CMK (cell line): ENCODE measurements at regions not wholly inside any gene's neighbourhood (a gene's known extent, or its start where the extent isn't known, plus 50 kb on each side); places are given as distances from the start of the nearest gene placed in this dataset.

Experiments
- DNase-seq: peaks from one replicate; pipeline ENCODE4 v3.0.0-alpha.2; 2010; ENCODE audit warnings: low read depth

DNA sequence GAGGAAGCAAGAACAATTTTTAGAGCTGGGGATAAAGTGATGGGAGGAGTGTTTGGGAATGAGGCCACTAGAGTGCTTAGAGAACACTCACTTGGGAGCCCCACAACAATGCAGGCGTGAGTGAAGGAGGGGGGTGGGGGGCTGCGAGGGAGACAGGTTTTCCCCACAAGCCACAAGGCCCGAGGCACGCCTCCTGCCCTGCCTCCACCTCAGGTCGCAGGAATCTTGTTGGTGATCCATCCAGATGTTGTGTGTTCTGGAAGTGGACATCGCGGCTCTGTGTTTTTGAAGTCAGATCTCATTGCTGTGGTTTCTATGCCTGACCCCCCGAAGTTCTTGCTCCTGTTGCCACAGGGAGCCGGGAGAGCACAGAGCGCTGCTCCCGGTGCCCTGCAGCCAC, 178.0 kb upstream of the BMPER start:
- DNase-seq = no peak

DNA sequence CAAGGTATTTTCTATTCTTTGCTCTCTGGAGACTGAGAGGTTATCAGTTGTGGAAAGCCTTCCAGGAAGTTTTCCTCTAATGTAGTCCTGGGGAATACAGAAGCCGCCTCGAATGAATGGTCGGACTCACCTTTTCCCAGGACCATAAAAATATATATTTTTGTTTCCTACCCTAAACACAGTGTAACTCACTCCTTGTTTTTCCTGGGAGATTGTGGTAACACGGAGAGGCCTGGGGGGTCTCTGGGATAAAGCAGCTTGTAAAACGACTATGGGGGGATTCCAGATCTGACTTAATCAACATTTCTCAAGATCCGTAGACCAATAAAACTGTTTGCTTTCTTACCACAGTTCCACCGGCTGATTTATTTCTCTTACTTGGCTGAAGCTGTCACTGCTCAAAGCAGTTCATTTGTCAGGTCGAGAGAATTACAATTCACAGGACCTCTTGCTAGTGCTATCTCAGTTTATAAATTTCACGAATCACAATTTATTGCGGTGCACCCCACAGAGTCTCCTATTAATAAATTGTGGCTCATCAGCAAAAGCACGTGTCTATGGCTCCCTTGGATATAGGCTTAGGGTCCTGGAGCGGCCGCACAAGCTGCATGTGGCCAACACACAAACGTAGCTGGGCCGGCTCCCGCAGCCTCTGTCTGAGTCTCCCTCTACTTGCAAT, 176.3 kb upstream of the BMPER start:
- DNase-seq = no peak

DNA sequence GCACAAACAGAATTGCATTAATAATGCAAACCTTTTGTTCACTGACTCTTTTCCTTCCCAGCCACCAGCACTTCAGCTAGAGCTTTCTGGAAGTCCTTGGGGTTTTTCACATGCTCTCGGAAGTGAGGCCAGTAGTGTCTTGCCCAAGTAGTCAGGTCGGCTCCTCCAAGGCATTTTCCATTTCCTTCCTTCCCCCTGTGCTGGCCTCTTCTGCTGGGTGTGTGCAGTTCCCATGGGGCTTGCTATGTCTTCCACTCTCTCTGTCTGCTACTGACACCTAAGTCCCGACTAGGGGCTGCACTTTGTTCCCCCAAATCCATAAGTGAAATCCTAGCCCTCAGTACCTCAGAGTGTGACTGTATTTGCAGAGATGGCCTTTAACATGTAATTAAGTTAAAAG, 175.6 kb upstream of the BMPER start:
- no peak for DNase-seq

DNA sequence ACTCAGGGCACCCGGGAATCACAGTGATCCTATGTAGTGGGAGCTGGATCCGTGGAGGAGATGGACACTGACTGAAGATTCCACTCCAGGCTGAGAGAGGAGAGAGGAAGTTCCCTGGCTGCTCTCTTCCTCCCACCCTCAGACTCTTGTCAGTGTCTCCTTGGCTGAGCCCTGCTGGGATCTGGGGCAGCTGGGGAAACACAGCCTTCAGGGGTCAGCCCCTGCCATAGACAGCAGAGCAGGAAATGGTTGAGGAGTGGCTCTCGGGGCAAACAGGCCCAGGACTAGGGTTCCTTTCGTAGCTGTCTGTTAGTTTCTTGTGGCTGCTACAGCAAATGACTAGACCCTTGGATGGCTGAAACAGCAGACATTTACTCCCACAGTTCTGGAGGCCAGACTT, 174.4 kb upstream of the BMPER start:
- DNase-seq = no peak

GRCh38 chr7:33731912-33732311, 173.4 kb upstream of the BMPER start:
- no peak for DNase-seq

- DNase-seq = no peak
Measured at GRCh38 chr7:33732462-33732861, 172.9 kb upstream of the BMPER start.

GRCh38 chr7:33733870-33734650, 171.3 kb upstream of the BMPER start:
- DNase-seq = no peak

GRCh38 chr7:33735403-33735802, 169.9 kb upstream of the BMPER start:
- no peak for DNase-seq

DNA sequence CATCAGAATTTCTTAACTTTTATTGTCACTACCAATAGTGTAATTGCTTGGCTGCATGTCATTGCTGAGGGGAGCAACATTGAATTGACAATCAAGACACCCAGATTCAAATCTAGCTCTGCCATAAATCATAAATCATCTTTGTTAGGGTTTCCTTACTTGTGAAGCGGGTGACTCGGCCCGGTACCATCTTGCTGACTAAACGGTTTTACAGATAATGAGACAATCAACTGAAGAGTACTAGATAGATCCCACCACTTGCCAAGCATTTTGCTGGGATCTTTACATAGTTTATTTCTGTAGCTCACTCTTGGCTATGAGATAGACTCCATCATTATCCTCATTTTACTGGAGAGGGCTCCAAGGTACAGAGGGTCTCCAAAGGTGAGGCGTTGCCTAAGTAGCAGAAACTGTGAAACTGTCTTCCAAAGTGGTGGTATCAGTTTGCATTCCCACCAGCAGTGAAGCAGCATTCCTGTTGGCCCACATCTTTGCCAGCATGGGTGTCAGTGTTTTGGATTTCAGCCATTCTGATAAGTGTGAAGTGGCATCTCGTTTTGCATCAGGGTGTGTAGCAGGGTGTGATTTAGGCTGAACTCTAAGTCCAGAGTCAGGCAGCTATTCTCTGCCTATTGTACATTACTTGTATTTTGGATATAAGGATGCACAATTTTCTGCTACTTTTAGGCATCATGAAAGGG, 168.7 kb upstream of the BMPER start:
- DNase-seq = no peak

DNA sequence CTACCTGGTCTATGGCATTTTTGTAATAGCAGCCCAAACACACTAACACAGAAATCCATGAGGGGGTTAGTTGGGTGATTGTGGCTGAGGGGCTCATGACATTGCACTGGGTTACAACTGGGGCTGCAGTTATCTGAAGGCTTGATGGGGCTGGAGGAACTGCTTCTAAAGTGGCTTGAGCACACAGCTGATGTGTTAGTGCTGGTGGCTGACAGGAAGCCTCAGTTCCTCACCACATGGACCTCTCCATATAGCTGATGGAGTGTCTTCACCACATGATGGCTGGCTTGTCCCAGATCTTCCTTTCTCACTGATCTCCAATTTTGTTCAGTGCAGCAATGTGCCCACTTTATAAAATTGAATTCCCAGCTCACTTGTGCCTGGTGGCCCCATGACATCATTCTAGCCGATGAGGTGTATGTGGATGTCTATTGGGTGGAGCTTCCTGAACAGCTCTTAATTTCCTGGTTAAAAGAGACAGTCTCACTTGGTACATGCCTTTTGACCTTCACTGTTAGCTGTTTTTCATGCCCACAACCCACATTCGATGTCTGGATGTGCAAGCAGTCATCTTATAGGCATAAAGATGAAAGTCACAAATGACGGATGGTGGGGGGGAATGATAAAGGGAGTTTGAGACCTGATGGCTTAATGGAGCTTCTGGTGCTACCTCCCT, 166.9 kb upstream of the BMPER start:
- no peak for DNase-seq

DNA sequence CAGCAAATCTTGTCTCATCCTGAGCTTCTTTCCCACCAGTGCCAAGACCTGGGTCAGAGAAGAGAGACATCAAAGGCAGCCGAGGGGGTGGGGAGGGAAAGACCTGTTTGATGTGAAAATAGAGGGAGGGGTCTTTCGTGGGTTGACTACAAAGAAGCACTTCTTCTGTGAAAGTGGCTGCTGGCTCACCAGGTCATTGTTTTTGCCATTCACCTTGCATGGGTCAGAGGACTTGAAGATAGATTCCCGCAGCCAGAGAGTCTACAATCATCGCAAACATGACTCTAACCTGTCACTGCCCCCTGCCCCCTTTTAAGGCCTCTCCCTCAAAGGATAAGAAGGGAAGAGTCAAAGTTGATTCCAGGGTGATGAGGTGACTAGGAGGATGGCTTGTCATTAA, 166.1 kb upstream of the BMPER start:
- no peak for DNase-seq

GRCh38 chr7:33742521-33742920, 162.8 kb upstream of the BMPER start:
- DNase-seq = no peak

- DNase-seq = no peak
Measured at GRCh38 chr7:33742999-33743587, 162.2 kb upstream of the BMPER start.

- no peak for DNase-seq
Measured at GRCh38 chr7:33743594-33743993, 161.7 kb upstream of the BMPER start.

DNA sequence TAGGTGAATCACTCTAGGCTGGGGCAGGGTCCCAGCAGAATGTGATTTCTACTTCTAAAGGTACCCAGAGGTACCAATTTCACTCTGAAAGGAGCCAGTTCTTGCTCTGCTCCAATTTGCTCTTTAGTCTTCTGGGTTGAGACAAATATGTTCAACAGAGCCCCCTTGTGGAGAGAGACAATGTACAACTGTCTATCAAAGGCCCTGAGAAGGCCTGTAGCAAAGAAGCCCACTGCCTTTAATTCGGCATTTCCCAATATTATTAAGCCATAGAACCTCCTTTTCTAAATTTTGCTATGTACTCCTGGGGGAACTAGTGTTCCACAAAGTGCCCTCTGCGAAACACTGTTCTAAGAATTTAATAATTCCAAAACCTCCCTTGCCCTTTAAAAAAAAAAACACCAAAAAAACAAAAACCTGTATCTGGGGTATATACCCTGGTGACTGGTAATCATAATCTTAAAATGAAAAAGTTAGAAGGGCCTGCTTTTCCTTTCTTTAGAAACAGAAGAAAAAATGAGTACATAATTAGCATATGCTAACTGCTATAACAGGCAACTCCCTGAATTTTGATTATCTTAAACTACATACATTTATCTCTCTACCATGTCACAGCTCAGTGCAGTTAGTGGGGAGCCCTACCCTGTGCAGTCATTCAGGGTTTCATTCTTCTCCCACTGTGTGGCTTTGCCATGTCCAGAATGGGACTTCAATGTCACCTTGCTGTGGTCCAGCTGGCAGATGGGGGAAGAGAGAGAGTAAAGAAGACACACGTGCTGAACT, 160.9 kb upstream of the BMPER start:
- DNase-seq = no peak

DNA sequence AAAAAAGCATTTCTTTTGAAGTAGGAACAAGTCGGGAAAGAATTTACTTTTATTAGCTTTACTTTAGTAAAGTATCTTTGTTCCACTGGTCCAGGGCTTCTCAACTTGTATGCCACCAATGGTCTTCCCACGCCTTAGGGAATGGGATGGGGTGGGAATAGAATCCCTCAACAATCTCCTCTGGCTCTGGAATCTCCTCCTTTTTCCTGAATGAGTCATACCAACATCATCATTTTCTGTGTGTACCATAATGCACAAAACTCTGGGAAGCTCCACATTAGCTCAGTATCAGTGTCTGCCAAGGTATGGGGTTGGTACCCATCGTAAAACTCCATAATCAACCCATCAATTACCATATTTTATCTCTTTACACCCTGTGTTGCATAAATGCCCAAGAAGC, 159.4 kb upstream of the BMPER start:
- no peak for DNase-seq

DNA sequence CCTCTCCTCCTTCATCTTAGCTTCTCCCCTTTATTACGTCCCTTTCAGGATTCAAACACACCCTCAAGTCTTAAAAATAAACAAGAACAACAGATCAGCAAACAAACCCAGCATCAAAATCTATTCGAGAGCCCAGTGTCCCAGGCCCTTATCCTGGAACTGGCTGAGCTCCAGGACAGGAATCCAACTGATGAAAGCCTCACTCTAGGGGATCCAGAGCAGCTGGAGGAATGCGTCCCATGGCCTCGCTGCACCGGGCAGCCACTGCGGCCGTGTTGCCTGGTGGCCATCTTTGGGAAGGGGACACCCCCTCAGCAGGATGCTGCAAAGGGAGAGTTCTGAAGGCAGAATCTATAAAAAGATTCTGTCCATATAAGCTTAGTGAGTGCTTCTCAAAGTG, 156.5 kb upstream of the BMPER start:
- no peak for DNase-seq

GRCh38 chr7:33750177-33750576, 155.2 kb upstream of the BMPER start:
- no peak for DNase-seq

DNA sequence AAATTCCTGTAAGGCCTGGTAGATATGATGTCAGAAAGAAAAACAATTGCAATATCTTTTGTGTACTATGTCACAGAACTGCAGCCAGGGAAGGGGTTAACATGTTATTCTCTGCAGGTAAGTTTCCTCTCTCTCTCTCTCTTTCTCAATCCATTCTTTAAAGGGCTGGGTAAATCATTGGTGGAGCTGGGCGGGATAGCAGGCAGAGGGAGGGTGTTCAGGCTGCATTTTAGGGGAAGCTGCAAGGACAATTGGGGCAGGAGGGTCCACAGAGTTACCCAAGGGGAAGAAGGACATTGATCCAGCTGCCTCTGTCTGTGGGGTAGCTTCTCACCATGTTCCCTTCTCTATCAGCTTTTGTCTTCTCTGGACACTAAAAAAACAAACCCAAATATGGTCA, 153.9 kb upstream of the BMPER start:
- DNase-seq = no peak

GRCh38 chr7:33753881-33754525, 151.3 kb upstream of the BMPER start:
- no peak for DNase-seq
